DOHH2 (cell line): ENCODE measurements at regions not wholly inside any gene's neighbourhood (a gene's known extent, or its start where the extent isn't known, plus 50 kb on each side); places are given as distances from the start of the nearest gene placed in this dataset.

ENCODE experiments used
- EZH2phosphoT487 ChIP-seq: fragments of 200-600 bp; sonication (generic); IDR thresholded peaks from 2 replicates; pipeline ENCODE4 v1.6.1; 2017; ENCODE audit warnings: borderline replicate concordance, mild to moderate bottlenecking, antibody characterized with exemption, low read length, moderate library complexity, mixed read lengths
- TF ChIP-seq, protein P1 (sequence below): fragments of 200-600 bp; sonication (generic); IDR thresholded peaks from one replicate; pipeline ENCODE4 v1.5.1; 2014; ENCODE audit warnings: antibody characterized with exemption, mild to moderate bottlenecking, low read depth, low read length; ENCODE audit not compliant: poor library complexity, severe bottlenecking

DNA sequence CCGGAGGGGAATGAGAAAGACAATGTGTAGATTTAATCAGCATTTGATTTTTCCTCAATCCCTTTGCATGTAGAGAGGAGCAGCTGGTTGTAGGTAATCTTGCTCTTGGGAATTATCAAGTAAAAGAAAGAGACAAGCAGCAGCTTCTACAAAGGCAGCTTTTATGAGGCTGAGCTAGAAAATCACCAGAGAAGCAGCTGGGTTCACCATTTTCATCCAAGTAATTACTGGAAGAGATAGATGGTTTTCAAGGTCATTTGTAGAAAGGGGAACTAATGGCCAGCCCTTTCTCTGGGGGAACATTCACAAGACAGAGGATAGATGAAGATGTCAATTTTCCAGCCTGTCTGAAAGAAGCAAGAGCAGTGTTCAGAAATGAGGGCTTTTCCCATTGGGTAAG, 113.0 kb downstream of the RND3 start:
- TF ChIP-seq, protein P1, sequence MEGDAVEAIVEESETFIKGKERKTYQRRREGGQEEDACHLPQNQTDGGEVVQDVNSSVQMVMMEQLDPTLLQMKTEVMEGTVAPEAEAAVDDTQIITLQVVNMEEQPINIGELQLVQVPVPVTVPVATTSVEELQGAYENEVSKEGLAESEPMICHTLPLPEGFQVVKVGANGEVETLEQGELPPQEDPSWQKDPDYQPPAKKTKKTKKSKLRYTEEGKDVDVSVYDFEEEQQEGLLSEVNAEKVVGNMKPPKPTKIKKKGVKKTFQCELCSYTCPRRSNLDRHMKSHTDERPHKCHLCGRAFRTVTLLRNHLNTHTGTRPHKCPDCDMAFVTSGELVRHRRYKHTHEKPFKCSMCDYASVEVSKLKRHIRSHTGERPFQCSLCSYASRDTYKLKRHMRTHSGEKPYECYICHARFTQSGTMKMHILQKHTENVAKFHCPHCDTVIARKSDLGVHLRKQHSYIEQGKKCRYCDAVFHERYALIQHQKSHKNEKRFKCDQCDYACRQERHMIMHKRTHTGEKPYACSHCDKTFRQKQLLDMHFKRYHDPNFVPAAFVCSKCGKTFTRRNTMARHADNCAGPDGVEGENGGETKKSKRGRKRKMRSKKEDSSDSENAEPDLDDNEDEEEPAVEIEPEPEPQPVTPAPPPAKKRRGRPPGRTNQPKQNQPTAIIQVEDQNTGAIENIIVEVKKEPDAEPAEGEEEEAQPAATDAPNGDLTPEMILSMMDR: no peak
- TF ChIP-seq EZH2phosphoT487: no peak
